ENCODE measurements at regions not wholly inside any gene's neighbourhood (a gene's known extent, or its start where the extent isn't known, plus 50 kb on each side); places are given as distances from the start of the nearest gene placed in this dataset.

DNA sequence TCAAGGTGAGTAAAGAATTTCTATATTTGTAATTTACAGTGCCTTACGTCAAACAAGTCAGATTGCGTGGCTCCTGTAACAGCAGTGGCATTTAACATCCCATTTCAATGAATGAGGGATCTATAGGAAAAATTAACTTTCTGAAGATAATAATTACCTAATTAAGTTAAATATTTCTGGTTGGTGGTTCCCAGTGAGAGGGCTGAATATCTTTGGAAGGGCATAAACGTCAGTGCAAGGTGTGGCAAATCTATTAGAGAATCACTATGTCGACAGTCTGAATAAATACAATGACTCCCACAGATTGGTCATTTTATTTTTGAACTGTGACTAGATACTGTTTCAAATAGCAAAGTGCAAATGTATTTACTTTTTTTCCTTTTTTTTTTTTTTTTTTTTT lies 80.0 kb downstream of the S1PR1 start:
- DNase-seq (ENCODE audit: low read depth in 3 of 3, low spot score in 1 of 3) = no peak

GRCh38 chr1:101317590-101317989 lies 80.8 kb downstream of the S1PR1 start:
- no peak for DNase-seq (ENCODE audit: low read depth in 3 of 3, low spot score in 1 of 3)

DNA sequence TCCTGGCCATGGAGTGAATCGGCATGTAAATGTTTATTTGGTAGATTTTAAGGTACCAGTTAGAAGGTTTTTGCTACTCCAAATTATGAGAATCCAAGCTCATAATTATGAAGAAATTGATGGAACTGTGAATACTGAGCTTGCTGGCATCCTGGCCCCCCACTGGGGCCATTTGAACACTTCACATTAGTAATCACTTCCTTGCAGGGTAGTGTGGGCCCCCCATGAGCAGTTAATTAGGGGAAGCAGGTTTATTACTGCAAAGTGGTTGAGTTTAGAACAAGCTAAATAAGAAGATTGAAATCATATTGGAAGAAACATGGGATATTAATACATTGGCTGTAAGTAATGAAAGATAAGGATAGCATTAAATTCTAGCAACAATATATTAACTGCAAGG lies 86.7 kb downstream of the S1PR1 start:
- no peak for DNase-seq (ENCODE audit: low read depth in 3 of 3, low spot score in 1 of 3)

DNA sequence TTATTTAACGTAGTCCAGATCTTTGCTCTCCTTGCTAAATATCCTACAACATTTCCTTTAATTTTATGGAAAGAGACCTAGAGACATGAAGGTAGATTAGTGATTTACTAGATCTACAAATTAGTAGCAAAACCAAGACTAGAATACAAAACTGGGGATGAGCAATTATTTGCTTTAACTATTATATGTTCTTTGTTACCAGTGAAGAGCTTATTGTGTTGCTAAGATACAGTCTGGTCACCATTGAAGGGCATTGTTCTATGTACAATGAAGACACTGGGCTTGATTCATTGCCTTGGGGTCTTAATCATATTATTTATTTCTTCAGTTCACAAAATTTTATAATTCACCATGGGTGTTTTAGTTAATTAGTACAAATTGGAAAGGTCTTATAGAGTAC lies 88.3 kb downstream of the S1PR1 start:
- DNase-seq (ENCODE audit: low read depth in 3 of 3, low spot score in 1 of 3) = no peak

DNA sequence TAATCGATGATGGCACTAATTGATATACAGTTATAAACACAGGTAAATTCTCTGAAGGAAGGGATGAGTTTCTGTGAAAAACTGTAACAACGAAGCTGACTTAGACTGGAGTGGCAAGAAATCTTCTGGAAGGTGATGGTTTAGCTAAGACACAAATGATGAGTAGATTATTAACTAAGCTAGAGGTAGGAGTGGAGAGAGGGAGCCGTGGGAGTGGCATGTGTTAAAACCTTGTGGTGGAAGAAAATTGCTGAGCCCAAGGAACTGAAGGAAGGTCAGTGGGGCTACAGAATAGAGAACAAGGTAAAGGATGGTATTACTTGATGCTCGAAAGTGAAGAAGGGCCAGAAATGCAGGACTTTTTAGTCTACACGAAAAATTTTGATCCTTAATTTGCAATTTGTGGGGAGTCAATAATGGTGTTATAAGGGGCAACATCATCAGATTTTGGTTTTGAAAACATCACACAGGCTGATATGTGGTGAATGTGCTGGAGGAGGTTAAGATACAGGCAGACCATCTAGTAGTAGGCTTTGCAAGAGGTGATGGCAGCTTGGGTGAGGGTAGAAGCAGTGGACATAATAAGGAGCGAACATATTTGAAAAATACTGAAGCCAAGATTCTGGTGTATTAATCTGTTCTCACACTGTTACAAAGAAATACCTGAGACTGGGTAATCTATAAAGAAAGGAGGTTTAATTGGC lies 93.8 kb downstream of the S1PR1 start:
- no peak for DNase-seq (ENCODE audit: low read depth in 3 of 3, low spot score in 1 of 3)

DNA sequence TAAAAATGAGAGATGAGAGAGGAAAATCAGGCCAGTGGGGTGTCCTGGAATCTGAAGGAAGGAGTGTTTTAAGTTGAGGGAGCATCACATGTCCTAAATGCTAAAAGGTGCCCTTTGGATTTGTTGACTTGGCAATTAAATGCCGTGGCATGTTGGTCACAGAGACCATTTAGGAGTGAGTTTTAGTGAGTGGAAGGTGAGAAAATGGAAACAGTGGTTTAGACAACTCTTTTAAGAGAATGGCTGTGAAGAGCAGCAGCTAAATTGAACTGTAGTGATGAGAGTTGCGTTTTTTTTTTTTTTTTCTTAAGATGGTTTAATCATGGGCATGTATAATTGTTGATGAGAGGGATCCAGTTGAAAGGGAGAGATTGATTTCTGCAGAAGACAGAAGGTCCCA lies 95.0 kb downstream of the S1PR1 start:
- DNase-seq (ENCODE audit: low read depth in 3 of 3, low spot score in 1 of 3) = no peak

DNA sequence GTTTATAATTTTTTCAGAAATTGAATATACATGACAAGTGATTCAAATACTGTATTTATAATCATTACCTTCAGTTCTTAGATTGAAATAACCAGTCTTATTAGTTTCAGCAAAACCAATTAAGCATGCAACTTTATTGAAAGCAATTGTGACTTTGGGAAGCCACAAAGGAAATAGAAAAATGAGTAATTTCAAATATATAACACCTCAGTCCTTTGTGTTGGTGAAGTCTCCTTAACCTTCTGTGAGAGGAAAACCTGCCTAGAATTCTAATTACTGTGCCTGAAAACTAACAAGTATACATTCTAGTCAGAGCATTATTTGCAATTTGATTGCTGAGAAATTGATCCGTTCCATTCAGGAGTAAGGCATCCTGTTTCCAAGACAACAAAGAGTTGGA lies 95.8 kb downstream of the S1PR1 start:
- no peak for DNase-seq (ENCODE audit: low read depth in 3 of 3, low spot score in 1 of 3)

GRCh38 chr1:101333186-101333585 lies 96.4 kb downstream of the S1PR1 start:
- no peak for DNase-seq (ENCODE audit: low read depth in 3 of 3, low spot score in 1 of 3)

- DNase-seq (ENCODE audit: low read depth in 3 of 3, low spot score in 1 of 3) = no peak
Observed at GRCh38 chr1:101337968-101338367, 101.1 kb downstream of the S1PR1 start.

DNA sequence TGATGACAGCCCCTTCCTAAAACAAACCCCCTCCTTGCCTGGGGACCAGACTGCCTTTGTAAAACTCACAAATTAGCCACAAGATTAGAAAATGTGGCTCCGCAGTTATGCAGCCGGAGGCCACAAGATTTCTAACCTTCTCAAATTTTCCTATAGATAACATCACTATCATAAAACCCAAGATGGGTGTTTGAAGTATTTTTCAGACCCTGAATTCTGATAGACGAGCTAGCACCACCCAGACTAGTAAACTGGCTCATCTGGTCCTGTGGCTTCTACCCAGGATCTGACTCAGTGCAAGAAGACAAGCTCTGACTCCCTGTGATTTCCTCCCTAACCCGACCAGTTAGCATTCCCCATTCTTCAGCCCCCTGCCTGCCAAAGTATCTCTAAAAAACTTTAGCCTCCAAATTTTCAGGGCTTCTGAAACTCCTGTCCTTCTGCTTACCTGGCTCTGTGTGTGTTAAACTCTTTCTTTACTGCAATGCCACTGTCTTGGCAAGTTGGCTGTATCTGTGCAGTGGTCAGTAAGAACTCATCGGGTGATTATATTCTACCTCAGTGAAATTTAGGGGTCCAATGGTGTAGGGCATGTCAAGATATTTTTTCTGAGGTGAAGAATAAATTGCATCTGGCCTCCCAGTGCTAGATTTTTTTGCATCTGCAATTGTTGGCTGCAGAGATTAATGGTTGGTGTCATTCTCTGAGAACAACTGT lies 102.1 kb downstream of the S1PR1 start:
- DNase-seq (ENCODE audit: low read depth in 3 of 3, low spot score in 1 of 3) = no peak

- DNase-seq (ENCODE audit: low read depth in 3 of 3, low spot score in 1 of 3) = no peak
Observed at GRCh38 chr1:101344745-101345144, 107.9 kb downstream of the S1PR1 start.

DNA sequence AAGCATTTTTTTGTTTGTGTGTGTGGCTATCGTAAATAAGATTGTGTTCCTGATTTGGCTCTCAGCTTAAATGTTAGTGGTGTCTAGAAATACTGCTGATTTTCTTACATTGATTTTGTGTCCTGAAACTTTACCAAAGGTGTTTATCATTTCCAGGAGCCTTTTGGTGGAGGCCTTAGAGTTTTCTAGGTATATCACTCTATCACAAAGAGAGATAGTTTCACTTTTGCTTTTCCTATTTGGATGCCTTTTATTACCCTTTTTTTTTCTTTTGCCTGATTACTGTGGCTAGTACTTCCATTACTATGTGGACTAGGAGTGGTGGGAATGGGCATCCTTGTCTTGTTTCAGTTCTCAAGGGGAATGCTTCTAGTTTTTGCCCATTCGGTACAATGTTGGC lies 109.6 kb downstream of the S1PR1 start:
- no peak for DNase-seq (ENCODE audit: low read depth in 3 of 3, low spot score in 1 of 3)

- DNase-seq (ENCODE audit: low read depth in 3 of 3, low spot score in 1 of 3) = no peak
Observed at GRCh38 chr1:101356013-101356412, 119.2 kb downstream of the S1PR1 start.

GRCh38 chr1:101356604-101357443 lies 120.0 kb downstream of the S1PR1 start:
- no peak for DNase-seq (ENCODE audit: low read depth in 3 of 3, low spot score in 1 of 3)

DNA sequence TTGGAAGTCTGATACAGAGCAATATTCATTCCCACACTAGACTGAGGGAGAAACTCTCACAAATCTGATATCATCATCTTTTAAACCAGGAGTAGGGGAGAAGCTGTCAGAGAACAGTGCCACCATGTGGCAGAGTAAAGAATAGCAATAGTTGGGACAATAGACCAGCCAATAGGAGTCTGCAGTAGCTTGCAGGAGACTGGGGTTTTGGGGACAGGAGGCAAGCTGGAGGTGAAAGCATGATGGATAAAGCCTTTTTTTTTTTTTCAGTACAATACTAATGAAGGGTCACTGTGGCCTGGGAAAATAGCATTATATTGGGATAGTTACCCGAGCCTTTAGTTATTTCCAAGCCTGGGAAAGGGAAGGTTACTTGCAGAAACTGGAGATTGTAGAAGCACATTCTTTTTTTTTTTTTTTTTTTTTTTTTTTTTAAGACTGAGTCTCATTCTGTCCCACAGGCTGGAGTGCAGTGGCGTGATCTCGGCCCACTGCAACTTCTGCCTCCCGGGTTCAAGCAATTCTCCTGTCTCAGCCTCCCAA lies 120.7 kb downstream of the S1PR1 start:
- peak; percentile 12 to 53 (median 49) for DNase-seq (ENCODE audit: low read depth in 3 of 3, low spot score in 1 of 3)

DNA sequence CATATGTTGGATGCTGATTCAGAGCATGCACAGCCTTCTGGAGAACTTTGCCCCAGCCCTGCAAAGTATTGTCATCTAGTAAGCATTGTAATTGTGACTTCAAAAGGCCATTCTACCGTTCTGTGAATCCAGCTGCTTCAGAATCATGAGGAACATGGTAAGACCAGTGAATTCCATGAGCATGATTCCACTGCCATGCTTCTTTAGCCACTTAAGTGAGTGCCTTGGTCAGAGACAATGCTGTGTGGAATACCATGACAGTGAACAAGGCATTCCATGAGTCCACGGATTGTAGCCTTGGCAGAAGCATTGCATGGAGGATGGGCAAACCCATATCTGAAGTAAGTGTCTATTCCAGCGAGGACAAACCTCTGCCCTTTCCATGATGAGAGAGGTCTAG lies 123.7 kb downstream of the S1PR1 start:
- no peak for DNase-seq (ENCODE audit: low read depth in 3 of 3, low spot score in 1 of 3)

DNA sequence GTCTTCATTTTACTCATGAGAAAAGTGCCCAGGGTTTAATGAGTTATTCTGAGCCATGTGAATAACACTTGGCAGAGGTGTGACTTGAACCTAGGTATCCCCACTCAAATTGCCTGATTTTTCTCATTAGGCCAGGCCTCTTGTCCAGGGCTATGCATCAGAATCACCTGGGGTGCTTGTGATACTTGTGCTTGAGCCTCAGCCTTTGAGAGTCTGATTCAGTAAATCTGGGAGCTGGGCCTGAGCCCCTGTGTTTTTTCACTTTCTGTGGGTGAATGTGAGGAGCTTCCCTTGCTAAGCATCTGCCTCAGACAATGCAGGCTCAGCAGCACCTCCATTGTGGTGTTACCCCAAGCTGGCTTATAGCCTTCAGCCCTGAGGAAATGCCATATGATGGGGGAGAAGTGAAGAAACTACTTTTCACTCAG lies 127.1 kb downstream of the S1PR1 start:
- DNase-seq (ENCODE audit: low read depth in 3 of 3, low spot score in 1 of 3) = no peak

DNA sequence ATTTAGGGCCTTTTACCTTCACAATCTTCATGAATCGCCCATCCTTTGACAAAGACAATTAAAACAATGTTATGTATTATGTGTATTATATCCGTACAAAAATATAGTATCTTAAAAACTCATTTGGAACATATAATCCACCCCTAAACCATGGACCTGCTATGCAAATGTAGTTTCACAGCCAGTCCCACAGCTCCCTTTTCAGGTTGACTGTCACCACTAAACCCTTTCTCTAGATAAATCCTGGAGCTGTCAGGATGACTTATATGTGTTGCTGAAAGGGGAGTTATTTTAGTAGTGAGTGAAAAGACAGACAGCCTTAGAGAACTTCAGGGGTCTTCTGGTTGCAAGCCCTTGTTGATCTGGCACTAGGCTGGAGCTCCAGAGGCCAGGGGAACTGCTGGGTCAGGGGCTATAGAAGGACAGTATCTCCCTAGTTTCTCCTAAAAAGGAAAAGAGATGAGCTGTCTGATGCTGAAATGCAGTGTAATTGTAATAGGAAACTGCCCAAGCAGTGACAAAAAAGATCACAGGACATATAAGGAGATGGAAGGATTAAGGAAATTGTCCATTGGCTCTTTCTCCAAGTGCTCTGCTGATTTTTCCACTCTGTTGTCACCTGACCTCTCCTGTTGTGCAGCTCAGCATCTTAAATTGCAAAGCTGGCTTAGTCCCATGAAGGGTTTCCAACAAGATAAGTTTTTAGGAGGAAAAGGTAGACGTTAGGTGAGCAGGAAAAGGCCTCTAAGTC lies 127.7 kb downstream of the S1PR1 start:
- DNase-seq (ENCODE audit: low read depth in 3 of 3, low spot score in 1 of 3) = no peak

GRCh38 chr1:101365186-101365585 lies 128.4 kb downstream of the S1PR1 start:
- DNase-seq (ENCODE audit: low read depth in 3 of 3, low spot score in 1 of 3) = no peak

DNA sequence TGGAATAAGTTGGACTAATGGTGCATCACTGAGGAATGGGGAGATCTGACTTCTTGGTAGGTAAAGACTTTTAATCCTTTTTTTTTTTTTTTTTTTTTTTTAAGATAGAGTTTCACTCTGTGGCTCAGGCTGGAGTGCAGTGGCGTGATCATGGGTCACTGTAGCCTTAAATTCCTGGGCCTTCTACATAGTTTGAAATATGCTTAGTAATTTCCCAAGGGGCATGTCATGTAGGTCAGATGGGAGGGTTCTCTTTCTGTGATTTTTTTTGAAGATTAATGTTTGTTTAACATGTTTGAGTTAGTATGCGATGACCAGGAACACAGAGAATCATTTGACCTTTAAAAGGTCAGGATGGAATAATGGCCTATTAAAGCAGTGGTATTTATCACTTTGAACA lies 129.1 kb downstream of the S1PR1 start:
- DNase-seq (ENCODE audit: low read depth in 3 of 3, low spot score in 1 of 3) = no peak
